COR-L47 (cell line): ENCODE measurements at regions not wholly inside any gene's neighbourhood (a gene's known extent, or its start where the extent isn't known, plus 50 kb on each side); places are given as distances from the start of the nearest gene placed in this dataset.
"Not testable (repeated sequence)": the region's sequence is repeated elsewhere in the genome, so short reads cannot be mapped to it uniquely, and the experiment has no call there.

Experiments used
- DNase-seq: peaks from one replicate; lab custom pipeline; 2025; lab: John Stamatoyannopoulos, UW

- DNase-seq = no peak
Observed at GRCh38 chr2:37570773-37571586, 100.5 kb downstream of the CDC42EP3 start.

- DNase-seq = no peak
Observed at GRCh38 chr2:37571587-37572136, 99.8 kb downstream of the CDC42EP3 start.

DNA sequence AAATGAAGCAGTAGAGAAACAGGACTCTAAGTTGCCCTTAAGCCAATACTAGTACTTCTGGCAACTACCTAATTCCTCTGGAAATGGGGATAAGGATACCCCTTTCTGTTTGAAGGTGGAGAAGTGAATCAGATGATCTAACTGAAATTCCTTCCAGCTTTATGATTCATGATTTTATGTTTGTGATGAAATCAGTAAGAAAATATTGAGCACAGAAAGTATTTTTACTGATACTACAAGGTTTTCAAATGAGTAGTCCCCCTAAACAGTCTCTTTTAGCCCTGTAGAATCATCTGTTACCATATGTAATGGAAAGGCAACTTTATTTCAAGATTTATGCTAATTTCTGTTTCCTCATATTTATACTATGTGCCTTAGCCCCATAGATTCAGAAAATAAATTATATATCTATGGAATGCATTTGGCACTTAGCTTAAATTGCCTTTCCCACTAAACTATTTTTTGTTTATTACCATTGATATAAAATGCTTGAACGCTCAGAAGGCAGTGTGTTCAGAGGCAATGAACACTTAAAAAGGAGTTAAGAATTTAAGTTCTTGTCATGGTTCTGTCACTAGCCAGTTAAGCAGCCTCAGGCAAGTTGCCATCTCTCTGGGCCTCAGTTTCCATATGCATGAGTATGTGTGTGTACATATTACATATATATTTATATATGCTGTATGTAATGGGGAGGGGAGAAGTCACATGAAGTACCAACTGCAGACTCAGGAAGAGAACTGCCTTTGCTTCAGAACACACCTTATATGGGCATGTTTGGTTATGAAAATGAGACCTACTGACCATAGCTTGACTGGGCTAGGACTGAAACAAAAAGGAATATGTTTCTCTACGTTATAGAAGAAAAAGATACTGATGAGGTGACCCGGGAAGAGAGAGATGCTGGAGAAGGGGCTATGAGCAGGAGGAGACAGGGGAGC is 97.7 kb downstream of the CDC42EP3 start:
- DNase-seq = no peak

- no peak for DNase-seq
Observed at GRCh38 chr2:37575780-37576179, 95.7 kb downstream of the CDC42EP3 start.

- DNase-seq = not testable (repeated sequence)
Observed at GRCh38 chr2:37576194-37576593, 95.2 kb downstream of the CDC42EP3 start.

DNA sequence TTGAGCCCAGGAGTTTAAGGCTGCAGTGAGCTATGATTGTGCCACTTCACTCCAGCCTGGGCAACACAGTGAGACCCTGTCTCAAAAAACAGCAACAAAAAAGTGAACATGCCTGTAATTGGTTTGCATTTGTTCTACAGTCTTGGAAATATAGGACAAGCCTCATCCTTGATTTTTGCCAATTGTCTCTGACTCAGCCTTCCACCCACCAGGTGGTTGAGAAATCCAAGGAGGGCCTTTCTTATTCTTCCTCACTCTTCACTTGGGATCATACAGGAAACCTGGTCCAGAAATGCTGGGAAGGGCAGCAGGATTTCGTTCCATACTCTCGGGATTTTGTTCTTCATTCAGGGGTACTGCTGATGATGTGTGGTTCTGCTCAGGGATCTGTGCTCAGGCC is 94.6 kb downstream of the CDC42EP3 start:
- DNase-seq = no peak

DNA sequence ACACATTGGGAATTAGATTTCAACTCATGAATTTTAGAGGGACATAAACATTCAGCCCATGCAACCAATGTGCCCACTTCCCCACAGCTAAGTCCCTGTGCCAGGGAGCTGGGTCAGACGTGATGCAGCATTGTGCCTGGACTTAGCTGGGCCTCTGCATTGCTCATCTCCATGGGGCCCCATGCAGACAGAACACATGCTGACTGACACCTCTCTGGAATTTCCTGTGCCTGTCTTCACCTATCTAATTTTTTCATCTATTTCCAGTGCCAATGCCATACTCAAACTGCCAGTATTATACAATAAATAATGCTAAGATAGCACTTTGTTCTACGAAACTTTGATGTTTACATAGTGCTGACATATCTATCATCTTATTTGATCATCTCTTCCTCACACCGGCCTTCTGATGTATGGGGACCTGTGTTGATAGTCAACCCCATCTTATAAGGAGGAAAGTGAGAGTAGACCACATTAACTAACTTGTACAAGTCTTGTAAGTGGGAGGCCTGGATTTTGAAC is 92.2 kb downstream of the CDC42EP3 start:
- DNase-seq = no peak

DNA sequence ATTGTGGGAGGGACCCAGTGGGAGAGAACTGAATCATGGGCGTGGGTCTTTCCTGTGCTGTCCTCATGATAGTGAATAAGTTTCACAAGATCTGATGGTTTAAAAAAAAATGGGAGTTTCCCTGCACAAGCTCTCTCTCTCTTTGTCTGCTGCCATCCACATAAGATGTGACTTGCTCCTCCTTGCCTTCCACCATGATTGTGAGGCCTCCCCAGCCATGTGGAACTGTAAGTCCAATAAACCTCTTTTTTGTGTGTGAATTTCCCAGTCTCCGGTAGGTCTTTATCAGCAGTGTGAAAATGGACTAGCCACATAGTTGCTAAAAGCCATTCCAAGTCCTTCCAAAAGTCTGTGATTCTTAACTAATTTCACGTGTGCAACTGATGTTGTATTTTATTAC is 91.5 kb downstream of the CDC42EP3 start:
- DNase-seq = not testable (repeated sequence)

DNA sequence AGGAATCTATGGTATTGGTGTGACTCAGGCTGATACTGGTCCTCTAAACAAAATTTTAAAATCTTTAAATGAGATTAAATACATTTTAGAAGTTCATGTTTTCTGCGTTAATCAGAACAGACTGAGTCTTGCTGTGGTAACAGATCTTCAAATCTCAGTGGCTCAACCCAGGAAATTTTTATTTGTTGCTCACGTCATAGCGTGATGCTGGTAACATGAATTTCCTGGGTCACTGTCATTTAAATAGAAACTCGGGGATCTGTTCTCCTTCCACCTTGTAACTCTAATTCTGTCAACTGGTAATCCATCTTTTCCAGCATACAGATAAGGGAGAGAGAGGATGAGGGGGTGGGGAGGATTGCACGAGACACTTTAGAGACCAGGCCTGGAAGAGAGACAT is 90.0 kb downstream of the CDC42EP3 start:
- no peak for DNase-seq

DNA sequence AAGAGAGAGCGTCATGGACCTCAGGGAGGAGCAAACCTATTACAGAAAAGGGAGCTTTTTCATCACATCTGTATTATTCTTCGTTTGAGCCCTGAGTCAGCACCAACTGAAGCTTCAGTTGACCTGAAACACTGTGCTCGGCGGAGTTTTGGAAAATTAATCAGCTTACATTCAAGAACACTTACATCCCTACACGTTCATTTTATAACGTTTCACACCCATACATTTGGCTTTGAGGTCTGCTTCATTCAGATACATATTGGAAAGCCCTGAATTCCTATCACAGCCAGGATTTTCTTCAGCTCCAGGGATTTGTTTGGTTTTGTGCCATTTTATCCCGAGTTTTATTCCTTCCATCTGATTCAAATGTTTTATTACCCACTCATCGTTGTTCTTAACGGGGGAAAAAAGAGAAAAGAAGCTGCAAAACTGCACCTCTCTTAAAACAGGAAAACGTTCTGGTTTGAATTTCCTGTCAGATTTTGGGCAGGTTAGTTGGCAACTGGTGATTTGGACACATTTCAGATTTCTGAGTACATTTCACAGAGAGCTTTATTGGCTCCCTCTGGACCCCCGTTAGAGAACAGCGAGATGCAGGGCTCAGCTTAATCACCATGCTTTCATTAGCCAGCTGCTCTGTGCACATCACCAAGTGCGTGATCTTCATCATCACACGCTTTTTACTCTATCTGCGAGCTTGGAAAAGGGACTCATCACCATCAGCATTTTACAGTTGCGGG is 88.8 kb downstream of the CDC42EP3 start:
- DNase-seq = no peak

GRCh38 chr2:37583402-37583801 is 88.0 kb downstream of the CDC42EP3 start:
- DNase-seq = no peak

GRCh38 chr2:37583867-37584266 is 87.6 kb downstream of the CDC42EP3 start:
- no peak for DNase-seq

DNA sequence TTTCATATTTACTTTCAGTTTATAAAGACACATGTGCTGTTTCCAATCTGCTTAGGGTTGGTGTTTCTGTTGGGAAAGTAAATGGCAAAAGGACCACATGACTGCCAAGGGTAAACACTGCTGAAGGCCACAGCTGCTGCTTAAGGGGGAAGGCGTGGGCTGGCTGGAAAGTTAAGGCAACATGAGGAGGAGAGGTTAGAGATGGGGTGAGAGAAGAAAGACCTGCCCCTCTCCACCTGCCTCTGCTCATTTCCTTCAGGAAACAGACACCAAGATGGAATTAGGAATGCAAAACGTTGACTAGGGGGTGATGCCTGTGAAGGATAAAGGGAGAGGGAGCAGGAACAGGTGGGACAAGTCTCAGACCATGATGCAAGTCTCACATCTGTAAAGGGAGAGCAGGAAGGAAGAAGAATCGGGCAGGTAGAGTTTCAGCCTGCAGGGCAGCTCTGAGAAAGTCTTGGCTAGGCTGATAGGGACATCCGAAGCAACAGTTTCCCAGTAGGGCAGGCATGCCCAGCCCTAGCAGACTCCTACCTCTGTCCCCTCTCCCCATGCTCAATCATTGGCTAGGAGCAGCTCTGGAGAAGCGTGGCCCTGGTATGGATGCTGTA is 86.0 kb downstream of the CDC42EP3 start:
- DNase-seq = peak; percentile 32

DNA sequence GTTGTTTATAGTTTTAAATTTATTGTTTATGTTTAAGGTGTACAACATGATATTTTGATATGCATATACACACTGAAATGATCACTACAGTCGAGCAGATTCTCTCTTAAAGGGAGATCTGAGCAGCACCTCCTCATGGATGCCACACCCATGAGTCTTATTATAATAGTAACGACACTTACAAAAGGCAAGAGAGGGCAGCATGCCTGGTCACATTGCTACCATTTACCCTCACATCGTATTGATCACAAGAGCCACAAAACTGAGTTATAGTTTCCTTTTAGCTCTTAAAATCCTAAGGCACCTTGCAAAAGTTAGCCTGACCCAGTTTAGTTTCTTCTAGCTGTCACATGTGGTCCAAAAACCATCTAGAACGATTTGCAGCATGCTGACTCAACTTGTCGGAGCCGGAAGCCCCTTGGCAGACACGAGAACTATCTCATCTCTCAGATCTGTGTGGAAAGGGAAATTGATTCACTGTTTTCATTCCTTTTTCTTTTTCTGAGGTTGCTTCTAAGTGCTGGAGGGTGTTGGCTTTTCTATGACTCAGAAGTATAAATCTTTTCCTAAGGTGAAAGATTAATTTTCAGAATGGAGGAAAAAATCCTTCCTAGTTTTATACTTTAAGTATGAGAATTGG is 85.3 kb downstream of the CDC42EP3 start:
- DNase-seq = no peak

- no peak for DNase-seq
Observed at GRCh38 chr2:37586663-37587317, 84.7 kb downstream of the CDC42EP3 start.

GRCh38 chr2:37587817-37588216 is 83.6 kb downstream of the CDC42EP3 start:
- no peak for DNase-seq

DNA sequence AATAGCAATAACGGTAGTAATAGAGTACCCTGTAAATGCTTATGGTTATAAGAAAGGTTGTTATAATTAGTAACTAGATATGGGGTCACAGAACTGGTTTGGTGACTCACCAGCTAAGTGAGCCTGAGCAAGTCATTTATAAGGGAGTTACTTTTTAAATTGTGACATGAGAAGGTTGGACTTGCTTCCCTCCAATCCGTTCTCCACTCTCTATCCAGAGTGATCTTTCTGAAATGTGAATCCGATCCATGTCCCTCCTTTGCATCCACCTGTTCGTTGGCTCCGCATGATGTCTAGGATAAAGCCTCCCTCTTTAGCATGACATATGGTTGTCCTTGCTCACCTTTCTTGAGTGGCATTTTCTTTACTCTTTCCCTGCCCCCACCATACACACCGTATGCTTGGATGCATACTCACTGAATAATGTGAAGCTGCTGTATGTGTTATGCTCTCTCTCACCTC is 83.1 kb downstream of the CDC42EP3 start:
- no peak for DNase-seq

DNA sequence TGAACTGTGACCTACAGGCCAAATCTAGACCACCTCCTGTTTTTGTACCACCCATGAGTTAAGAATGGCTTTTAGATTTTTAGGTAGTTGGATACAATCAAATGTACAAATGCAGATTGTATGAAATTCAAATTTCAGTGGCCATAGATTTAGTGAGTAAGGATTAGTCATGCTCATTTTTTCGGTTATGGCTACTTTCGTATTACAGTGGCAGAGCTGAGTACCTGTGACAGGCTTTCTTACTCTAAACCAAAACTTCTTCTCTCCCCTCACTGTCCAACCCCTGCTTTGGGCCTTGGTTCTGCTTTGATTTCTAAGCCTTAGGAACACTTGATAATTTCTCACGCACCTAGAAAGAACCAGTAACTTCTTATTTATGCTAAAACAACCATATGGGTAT is 82.1 kb downstream of the CDC42EP3 start:
- no peak for DNase-seq

GRCh38 chr2:37590119-37590571 is 81.3 kb downstream of the CDC42EP3 start:
- no peak for DNase-seq
